PC-3 (cell line): ENCODE measurements at regions not wholly inside any gene's neighbourhood (a gene's known extent, or its start where the extent isn't known, plus 50 kb on each side); places are given as distances from the start of the nearest gene placed in this dataset.

Source experiments
- CTCF ChIP-seq: fragments of 300-600 bp; sonication (generic); conservative IDR thresholded peaks from 2 replicates; pipeline ENCODE4 v1.5.1; 2017; ENCODE audit warnings: antibody characterized with exemption, low read depth, mild to moderate bottlenecking, low read length
- EZH2 ChIP-seq: fragments of 300-600 bp; sonication (generic); IDR thresholded peaks from one replicate; pipeline ENCODE4 v1.6.1; 2017; ENCODE audit warnings: antibody characterized with exemption, mild to moderate bottlenecking, low read length; ENCODE audit not compliant: unreplicated experiment
- EZH2phosphoT487 ChIP-seq: fragments of 300-600 bp; sonication (generic); IDR thresholded peaks from 2 replicates; pipeline ENCODE4 v1.6.1; 2018; ENCODE audit warnings: mild to moderate bottlenecking, antibody characterized with exemption, low read length, borderline replicate concordance

- TF ChIP-seq EZH2, result no peak
- no peak for TF ChIP-seq CTCF
- TF ChIP-seq EZH2phosphoT487, result no peak
Observed at GRCh38 chr14:65804439-65805112, 392.0 kb downstream of the FUT8 start.
